Osteoblast (primary cell): ENCODE measurements at regions not wholly inside any gene's neighbourhood (a gene's known extent, or its start where the extent isn't known, plus 50 kb on each side); places are given as distances from the start of the nearest gene placed in this dataset.
A peak's percentile ranks its signal among the peaks of the same experiment; 100 is the strongest.
"Not testable (repeated sequence)": the region's sequence is repeated elsewhere in the genome, so short reads cannot be mapped to it uniquely, and the experiment has no call there.

ENCODE experiments used
- DNase-seq: peaks from one replicate; pipeline ENCODE4 v3.0.0; 2011; ENCODE audit warnings: low spot score, mixed read lengths; ENCODE audit not compliant: insufficient read length; ENCODE audit errors: missing footprints
- H2AFZ ChIP-seq: 2 replicates; pipeline ENCODE4 v1.6.0; 2011; ENCODE audit warnings: mild to moderate bottlenecking, low read length
- H3K27ac ChIP-seq: 2 replicates; pipeline ENCODE4 v1.5.1; 2011; ENCODE audit warnings: mild to moderate bottlenecking, low read depth, low read length, moderate library complexity
- H3K27me3 ChIP-seq: 2 replicates; pipeline ENCODE4 v1.6.0; 2012; ENCODE audit warnings: mild to moderate bottlenecking, control low read depth, inconsistent platforms, low read length, moderate library complexity; ENCODE audit not compliant: insufficient read depth
- H3K36me3 ChIP-seq: 2 replicates; pipeline ENCODE4 v1.5.1; 2011; ENCODE audit warnings: mild to moderate bottlenecking, low read length, control low read depth, moderate library complexity; ENCODE audit not compliant: insufficient read depth
- H3K4me1 ChIP-seq: 2 replicates; pipeline ENCODE4 v1.5.1; 2011; ENCODE audit warnings: mild to moderate bottlenecking, low read length, control low read depth, moderate library complexity; ENCODE audit not compliant: insufficient read depth
- H3K4me2 ChIP-seq: 2 replicates; pipeline ENCODE4 v1.6.0; 2011; ENCODE audit warnings: mild to moderate bottlenecking, low read length; ENCODE audit not compliant: insufficient read depth
- H3K4me3 ChIP-seq: fragments of 200-600 bp; sonication (generic); 3 replicates; pipeline ENCODE4 v1.5.1; 2012; ENCODE audit warnings: mild to moderate bottlenecking, low read length, inconsistent platforms; ENCODE audit not compliant: insufficient read depth
- H3K79me2 ChIP-seq: 2 replicates; pipeline ENCODE4 v1.6.0; 2012; ENCODE audit warnings: mild to moderate bottlenecking, low read length, control low read depth, inconsistent platforms; ENCODE audit not compliant: insufficient read depth
- H3K9me3 ChIP-seq: 2 replicates; pipeline ENCODE4 v1.5.1; 2011; ENCODE audit warnings: low read depth, low read length, control low read depth
- H4K20me1 ChIP-seq: 2 replicates; pipeline ENCODE4 v1.6.0; 2012; ENCODE audit warnings: mild to moderate bottlenecking, low read length, control low read depth; ENCODE audit not compliant: insufficient read depth
- TF ChIP-seq, protein P1 (sequence below): IDR thresholded peaks from 2 replicates; pipeline ENCODE4 v1.5.1; 2011; ENCODE audit warnings: mild to moderate bottlenecking, low read depth, low read length, moderate library complexity; ENCODE audit errors: extremely low read depth

DNA sequence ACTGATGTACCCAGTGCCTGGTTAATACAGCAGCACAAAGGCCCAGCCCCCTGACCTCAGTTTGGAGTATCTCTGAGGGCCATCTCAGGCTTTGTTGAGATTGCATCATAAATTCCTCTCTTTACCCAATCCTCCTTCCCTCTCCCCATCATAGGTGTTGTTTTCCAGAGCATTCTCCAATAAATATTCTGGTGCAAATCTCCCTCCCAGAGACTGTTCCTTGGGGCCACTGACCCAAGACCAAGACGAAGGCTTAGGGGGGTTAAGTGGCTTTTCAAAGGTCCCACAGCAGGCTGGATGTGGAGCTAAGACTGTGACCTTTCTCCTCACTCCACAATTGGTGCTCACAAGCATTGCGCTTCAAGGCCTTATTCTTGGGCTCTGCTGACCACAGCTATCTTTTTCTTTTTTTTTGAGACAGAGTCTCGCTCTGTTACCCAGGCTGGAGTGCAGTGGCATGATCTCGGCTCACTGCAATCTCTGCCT lies 72.4 kb upstream of the ZMYND8 start:
- H3K4me2 ChIP-seq, result no peak overlapping the region
- H3K9me3 ChIP-seq, result no peaks in the 10 kb centered on the region
- H4K20me1 ChIP-seq, result no peaks in the 10 kb centered on the region
- H3K27me3 ChIP-seq, result no peaks in the 10 kb centered on the region
- no peaks in the 10 kb centered on the region for H3K36me3 ChIP-seq
- no peak overlapping the region for H3K4me3 ChIP-seq
- H3K79me2 ChIP-seq, result no peaks in the 10 kb centered on the region
- H2AFZ ChIP-seq, result no peak overlapping the region
- TF ChIP-seq, protein P1, sequence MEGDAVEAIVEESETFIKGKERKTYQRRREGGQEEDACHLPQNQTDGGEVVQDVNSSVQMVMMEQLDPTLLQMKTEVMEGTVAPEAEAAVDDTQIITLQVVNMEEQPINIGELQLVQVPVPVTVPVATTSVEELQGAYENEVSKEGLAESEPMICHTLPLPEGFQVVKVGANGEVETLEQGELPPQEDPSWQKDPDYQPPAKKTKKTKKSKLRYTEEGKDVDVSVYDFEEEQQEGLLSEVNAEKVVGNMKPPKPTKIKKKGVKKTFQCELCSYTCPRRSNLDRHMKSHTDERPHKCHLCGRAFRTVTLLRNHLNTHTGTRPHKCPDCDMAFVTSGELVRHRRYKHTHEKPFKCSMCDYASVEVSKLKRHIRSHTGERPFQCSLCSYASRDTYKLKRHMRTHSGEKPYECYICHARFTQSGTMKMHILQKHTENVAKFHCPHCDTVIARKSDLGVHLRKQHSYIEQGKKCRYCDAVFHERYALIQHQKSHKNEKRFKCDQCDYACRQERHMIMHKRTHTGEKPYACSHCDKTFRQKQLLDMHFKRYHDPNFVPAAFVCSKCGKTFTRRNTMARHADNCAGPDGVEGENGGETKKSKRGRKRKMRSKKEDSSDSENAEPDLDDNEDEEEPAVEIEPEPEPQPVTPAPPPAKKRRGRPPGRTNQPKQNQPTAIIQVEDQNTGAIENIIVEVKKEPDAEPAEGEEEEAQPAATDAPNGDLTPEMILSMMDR, result no peak
- H3K4me1 ChIP-seq, result peaks cover 16% of the 10 kb centered on the region
- no peak for DNase-seq
- H3K27ac ChIP-seq, result no peak overlapping the region

DNA sequence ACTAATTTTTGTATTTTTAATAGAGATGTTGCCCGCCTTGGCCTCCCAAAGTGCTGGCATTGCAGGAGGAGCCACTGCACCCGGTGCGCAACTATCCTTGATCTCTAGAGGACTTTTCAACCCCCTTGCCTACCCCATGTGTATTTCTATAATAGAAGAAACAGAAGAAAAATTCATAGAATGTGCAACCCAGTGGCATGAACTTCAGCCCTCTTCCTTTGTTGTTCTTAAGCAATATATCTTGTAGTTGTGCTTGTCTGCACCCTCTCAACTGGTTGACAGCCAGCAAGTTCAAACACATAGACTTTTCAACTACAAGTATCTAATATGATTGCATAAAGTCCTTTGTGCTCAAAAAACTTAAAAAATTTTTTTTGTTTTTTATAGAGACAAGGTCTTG lies 72.3 kb upstream of the NCOA3 start:
- Histone ChIP-seq H3K79me2 (no peaks in the 10 kb centered on the region), H3K36me3 (no peaks in the 10 kb centered on the region), H3K4me2 (no peak overlapping the region), H3K4me3 (no peak overlapping the region), H3K27me3 (no peaks in the 10 kb centered on the region), H3K27ac (no peak overlapping the region), H3K4me1 (peaks cover 18% of the 10 kb centered on the region), H2AFZ (no peak overlapping the region), H3K9me3 (no peaks in the 10 kb centered on the region), H4K20me1 (no peaks in the 10 kb centered on the region)
- DNase-seq, result no peak
- TF ChIP-seq, protein P1, result no peak

DNA sequence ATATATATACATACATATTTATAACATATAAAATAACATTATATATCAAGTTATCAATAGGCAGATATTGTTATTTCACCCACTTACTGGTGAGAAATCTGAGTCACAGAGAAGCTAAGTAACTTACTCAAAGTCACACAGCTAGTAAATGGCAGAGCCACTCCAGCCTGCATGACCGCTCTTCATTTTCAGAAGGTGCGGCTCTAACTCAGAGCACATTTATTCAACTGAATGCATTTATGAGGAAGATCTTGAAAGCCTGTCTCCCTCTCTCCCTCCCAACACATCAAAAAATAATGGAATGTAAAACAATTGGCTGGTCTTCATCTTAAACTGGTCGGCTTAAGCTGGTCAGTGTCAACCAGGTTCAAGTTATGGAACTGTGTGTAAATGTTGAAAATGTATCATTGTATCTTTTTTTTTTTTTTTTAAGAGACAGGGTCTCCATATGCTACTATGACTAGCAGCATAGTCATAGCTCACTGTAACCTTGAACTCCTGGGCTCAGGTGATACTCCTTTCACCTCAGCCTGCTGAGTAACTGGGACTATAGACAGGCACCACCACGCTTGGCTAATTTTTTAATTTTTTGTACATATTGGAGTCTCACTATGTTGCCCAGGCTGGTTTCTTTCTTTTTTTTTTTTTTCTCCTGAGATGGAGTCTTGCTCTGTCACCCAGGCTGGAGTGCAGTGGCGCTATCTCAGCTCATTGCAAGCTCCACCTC lies 70.7 kb upstream of the NCOA3 start:
- H4K20me1 ChIP-seq, result no peaks in the 10 kb centered on the region
- H3K36me3 ChIP-seq, result no peaks in the 10 kb centered on the region
- H3K79me2 ChIP-seq, result no peaks in the 10 kb centered on the region
- TF ChIP-seq, protein P1, result no peak
- no peaks in the 10 kb centered on the region for H3K9me3 ChIP-seq
- no peak for DNase-seq
- H3K4me3 ChIP-seq, result no peak overlapping the region
- peaks cover 18% of the 10 kb centered on the region for H3K4me1 ChIP-seq
- no peak overlapping the region for H3K4me2 ChIP-seq
- H2AFZ ChIP-seq, result no peak overlapping the region
- H3K27ac ChIP-seq, result no peak overlapping the region
- no peaks in the 10 kb centered on the region for H3K27me3 ChIP-seq

DNA sequence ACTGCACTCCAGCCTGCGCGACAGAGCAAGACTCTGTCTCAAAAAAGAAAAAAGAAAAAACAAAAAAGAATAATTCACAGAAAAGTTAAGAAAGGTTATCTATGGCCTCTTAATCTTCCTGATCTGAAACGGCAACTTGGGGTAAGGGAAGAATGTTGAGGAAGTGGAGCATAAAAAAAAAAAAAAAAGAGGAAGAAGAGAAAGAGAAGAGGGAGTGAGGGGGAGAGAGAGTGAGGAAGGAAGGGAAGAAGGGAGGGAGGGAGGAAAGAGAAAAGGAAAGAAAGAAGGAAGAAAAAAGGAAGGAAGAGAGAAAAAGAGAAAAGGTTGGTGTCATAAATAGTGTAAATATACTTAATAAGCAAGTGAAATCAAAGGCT lies 68.9 kb upstream of the NCOA3 start:
- Histone ChIP-seq H2AFZ (peak overlapping the region; percentile 22), H3K4me2 (peak overlapping the region; percentile 53), H3K27me3 (no peaks in the 10 kb centered on the region), H3K4me1 (peaks cover 18% of the 10 kb centered on the region), H3K4me3 (no peak overlapping the region), H3K9me3 (no peaks in the 10 kb centered on the region), H3K27ac (peak overlapping the region; percentile 63), H4K20me1 (no peaks in the 10 kb centered on the region), H3K36me3 (no peaks in the 10 kb centered on the region), H3K79me2 (no peaks in the 10 kb centered on the region)
- DNase-seq, result no peak
- TF ChIP-seq, protein P1, result no peak

DNA sequence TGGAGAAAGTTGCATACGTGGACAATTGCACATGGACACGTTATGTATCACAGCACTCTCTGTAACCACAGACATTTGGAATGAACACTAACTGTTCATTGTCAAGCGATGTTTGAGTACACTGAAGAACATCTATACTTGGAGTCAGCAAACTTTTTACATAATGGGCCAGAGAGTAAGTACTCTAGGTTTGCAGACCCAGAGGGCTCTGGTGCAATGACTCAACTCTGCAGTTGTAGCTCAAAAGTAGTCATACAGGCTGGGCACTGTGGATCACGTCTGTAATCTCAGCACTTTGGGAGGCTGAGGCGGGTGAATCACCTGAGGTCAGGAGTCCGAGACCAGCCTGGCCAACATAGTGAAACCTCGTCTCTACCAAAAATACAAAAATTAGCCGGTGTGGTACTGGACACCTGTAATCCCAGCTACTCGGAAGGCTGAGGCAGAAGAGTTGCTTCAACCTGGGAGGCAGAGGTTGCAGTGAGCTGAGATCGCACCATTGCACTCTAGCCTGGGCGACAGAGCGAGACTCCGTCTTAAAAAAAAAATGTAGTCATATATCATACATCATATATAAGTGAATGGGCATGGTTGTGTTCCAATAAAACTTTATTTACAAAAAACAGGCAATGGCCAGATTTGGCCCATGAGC lies 67.4 kb upstream of the NCOA3 start:
- H3K27me3 ChIP-seq, H3K79me2 ChIP-seq, H3K9me3 ChIP-seq, H4K20me1 ChIP-seq, H3K4me3 ChIP-seq, H2AFZ ChIP-seq, H3K36me3 ChIP-seq: not testable (repeated sequence)
- peak overlapping the region; percentile 50 for H3K4me2 ChIP-seq
- peak; percentile 88 for DNase-seq
- peak overlapping the region; percentile 46 for H3K27ac ChIP-seq
- peaks cover 18% of the 10 kb centered on the region for H3K4me1 ChIP-seq
